GM18868 (cell line): ENCODE measurements at regions not wholly inside any gene's neighbourhood (a gene's known extent, or its start where the extent isn't known, plus 50 kb on each side); places are given as distances from the start of the nearest gene placed in this dataset.
A peak's percentile ranks its signal among the peaks of the same experiment; 100 is the strongest.
"Not testable (repeated sequence)": the region's sequence is repeated elsewhere in the genome, so short reads cannot be mapped to it uniquely, and the experiment has no call there.

Source experiments
- ATAC-seq: cut with Tn5 transposase; IDR thresholded peaks from one replicate; pipeline ENCODE4 v1.9.1; 2021; ENCODE audit warnings: mild to moderate bottlenecking, moderate library complexity; ENCODE audit not compliant: unreplicated experiment

DNA sequence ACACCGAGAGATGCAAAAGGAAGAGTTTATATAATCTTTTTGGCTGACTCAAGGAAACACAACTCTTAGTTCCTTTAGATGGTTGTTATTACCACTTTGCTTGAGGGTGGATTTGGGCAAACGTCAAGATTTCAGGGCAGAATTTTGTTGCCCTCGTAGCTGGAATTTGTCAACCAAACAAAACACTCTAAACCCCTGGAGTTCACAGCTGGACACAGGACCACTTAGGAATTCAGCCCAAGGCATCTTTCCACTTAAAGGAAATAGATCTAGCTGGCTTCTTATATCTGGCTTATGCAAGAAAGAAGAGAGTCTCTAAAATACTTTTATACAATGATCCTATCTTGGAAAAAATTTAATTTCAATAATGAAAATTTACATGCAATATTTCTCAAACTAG, 237.8 kb upstream of the LRIG3 start:
- ATAC-seq, result no peak

DNA sequence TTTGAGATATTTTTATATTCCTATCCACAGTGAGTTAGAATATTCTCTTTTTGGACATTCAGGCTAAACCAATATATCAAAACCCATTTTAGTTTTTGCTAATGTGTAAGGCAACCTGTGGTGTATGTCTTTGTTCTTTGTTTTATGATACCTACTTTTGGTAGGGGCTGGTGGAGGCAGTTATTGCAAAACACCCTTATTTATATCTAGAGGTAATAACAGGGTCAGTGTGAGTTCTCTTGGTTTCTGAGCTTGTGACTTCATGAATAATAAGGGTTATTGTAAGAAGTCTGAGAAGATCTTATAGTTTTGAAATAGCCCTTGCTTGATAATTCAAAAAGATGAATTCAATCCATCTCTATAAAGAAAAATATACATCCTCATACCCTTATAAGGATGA, 235.1 kb upstream of the LRIG3 start:
- ATAC-seq, result no peak

DNA sequence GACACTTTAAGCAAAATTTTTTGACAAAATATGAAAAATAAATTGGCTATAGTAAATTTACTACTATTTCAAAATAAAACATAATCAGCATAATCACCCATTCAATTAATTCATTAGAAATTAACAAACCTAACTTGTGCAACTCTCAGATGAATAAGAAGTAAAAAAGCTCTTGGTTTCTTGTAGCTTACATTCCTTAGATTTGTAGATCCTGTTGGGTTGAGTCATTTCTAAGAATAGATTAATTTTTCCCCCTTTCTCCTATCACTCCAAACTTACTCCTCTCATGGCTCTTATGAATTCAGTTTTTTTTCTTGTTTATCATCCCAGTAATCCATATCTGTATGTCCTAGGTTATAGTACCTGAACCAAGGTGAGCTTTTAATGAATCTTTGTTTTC, 230.9 kb upstream of the LRIG3 start:
- ATAC-seq, result no peak

DNA sequence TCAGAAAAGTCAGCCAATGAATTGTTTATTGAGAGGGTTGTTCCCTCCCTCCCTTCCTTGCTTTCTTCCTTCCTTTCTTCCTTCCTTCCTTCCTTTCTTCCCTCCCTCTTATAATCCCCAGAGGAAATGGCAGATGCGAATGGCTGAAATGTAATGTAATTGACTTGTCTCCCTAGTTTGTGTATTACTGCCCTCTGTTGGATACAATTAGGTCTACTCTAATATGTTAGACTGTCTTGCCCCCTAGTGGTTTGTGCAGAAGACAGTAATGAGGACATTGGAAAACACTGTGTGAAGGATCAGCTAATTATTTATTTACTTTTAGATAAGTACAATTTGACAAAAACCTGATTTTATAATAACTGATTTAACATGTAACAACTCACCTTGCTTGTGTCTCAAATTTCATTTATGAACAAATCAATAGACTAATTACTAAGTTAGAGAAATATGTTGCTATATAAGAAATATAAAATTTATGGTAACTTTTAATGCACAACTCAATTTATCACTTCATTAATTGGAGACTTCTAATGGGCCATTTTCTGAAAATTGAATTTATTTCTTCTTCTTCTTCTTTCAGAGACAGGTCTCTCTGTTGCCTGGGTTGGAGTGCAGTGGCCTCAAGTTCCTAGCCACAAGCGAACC, 229.8 kb upstream of the LRIG3 start:
- ATAC-seq, result peak; percentile 100

DNA sequence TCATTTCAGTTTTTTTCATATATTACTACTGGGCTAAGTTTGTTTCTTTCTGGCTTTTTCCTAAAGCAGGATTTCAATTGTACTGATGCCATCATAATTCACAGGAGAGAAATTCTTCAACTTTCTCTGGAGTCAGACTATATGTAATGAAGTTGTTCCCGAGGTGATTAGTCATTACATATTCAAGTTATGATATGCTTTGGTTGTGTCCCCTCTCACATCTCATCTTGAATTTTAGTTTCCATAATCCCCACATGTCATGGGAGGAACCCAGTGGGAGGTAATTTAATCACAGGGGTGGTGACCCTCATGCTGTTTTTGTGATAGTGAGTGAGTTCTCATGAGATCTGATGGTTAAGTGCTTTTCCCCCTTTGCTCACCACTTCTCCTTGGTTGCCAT, 227.5 kb upstream of the LRIG3 start:
- no peak for ATAC-seq

DNA sequence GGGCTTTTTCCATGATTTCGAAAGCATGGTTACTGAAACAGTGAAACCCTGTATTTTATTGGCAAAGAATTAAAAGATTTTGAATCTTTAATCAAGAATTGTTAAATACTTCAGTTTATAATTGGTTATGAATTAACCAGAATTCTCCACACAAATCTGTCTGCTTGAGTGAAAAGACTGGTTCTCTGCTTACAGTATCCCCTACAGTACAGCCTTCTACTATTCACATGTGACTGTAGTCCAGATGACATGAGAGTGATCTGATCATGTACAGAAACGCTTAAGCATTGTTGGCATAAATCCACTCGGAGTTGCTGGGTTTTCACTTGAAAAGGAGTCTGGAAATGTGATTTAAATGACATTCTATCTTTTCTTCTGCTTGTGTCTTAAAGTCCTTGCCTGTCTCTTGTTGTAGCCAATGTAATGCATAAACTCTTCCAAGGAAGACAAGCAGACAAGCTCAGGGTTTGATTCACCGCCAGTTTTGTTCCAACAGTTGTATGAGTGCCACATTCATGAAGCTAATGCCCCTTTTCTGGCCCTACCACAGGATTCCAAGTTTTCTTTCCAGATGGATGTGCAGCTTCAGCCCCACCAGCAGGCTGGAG, 222.0 kb upstream of the LRIG3 start:
- ATAC-seq, result no peak

DNA sequence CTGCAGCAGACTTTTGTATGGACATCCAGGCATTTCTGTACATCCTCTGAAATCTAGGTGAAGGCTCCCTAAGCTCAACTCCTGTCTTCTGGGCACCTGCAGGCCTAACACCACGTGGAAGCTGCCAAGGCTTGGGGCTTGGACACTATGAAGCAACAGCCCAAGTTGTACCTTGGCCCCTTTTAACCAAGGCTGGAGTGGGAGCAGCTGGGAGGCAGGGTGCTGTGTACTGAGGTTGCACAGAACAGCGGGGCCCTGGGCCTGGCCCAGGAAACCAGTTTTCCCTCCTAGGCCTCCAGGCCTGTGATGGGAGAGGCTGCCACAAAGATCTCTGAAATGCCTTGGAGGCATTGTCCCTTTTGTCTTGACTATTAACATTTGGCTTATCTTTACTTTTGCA, 214.4 kb upstream of the LRIG3 start:
- ATAC-seq, result no peak

DNA sequence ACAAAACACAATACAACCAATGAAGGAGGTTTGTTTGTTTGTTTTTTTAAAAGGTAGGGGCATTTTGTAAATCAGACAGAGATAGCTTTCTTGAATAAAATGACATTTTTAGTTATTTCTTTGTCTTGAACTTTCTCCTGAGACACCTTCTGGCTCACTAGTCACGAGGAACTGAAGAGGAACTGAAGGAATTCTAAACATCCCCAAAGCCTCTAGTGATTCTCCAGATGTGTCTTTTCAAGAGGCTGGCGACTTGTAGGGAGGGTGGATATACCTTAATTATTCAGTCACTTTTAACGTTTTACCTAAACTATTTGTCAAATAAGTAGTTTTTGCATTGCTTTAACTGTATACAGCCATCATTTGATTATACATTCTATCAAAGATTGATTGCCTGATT, 211.2 kb upstream of the LRIG3 start:
- ATAC-seq, result no peak

DNA sequence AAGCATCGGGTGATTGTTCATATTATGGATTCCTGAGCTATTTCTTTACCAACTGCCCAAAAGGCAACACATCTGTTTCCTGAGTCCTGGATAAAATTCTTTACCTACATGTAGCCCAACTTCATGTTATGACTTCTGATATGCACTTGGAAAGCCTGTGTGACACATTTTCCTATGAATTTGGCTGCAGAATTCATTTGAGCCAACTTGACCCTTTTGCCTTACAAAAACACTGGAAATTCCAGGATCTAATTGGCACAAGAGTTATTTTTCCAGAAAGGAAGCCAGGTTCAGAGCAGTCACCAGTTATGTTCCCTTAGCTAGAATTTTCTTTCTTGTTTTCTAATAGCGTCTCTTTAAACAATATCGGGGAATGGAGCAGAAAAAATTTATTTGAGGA, 202.5 kb upstream of the LRIG3 start:
- no peak for ATAC-seq

DNA sequence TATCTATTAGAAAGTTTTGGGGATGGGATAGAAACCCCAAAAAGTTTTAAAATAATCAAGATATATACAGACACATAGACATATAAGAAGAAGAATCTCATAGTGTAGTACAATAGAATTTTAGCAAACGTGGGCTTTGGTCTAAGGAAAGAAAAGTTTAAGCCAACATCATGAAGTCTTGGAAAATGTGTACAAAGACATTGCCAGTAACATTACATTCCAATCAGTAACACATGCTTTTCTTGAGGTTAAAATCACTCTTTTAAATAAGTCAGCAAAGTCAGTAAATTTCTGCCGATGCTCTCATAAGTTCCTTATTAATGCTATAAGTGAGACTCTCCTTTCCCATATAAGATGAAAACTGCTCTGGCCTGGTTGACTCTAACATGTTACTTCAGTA, 201.1 kb upstream of the LRIG3 start:
- no peak for ATAC-seq

DNA sequence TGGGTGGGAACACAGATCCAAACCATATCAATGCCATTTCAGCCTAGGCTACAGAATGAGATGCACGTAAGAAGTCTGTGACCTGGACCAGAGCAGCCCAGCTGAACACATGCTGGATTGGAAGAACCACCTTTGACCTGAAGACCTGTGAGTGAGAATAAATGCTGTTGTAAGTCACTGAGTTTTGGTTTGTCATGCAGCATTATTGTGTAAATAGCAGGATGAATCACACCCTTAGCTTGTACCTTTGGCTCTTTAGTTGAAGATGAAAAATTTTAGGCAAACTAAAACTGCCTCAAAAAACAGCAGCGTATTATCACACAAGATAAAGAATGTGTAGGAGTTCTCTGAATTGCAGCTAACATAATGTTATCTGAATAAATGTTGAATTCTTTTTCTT, 199.4 kb upstream of the LRIG3 start:
- ATAC-seq, result no peak

DNA sequence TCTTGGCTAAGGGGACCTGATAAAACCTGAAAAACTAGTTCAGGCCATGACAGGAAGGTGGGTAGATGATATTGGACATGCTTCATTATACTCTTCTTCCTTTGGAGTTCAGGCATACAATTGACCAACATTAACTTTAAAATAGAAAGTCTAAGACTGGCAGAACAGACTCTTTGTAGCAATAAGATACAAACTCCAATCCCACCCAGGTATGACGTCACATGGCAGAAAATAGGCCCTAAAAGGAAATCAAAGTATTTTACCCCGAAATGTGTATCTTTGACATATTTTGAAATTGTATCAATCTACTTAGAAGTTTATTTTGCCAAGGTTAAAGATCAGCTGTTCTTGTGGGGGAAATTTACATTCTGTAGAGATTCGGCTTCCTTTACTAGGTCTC, 198.1 kb upstream of the LRIG3 start:
- ATAC-seq, result no peak

DNA sequence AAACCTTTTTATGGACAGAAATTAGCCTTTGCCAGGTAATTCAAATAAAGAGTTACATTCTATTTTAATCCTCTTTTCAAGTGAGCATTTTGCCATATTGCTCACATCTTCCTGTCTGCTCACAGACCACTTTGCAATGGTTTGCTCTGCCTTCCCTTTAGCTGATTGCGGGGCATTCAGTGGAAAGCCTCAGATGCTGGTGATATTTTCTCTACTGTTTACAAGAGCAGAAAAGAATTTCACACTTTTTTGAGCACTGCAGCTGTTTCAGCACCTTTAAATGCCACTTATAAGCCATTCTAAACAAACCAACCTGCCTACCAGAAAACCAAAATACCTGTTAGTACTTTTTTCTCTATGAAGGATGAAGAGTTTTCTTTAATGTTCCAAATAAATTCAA, 195.7 kb upstream of the LRIG3 start:
- no peak for ATAC-seq

DNA sequence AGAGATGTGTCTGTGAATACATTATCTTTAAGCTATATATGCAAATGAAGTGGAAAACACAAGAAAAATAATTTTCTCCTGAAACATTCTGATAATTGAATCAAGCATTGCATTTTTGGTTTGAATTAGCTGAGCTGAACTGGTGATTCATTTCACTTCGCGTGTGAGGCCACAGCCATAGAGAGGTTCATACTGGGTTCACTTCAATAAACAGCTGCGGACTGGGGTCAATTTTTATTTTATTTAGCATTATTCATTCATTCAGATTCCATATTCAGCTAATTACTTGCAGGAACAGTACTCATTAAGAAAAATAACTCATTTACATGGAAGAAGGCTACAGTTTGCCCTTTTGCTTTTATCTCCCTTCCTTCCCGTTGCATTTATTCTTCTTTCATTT, 195.2 kb upstream of the LRIG3 start:
- ATAC-seq, result no peak

DNA sequence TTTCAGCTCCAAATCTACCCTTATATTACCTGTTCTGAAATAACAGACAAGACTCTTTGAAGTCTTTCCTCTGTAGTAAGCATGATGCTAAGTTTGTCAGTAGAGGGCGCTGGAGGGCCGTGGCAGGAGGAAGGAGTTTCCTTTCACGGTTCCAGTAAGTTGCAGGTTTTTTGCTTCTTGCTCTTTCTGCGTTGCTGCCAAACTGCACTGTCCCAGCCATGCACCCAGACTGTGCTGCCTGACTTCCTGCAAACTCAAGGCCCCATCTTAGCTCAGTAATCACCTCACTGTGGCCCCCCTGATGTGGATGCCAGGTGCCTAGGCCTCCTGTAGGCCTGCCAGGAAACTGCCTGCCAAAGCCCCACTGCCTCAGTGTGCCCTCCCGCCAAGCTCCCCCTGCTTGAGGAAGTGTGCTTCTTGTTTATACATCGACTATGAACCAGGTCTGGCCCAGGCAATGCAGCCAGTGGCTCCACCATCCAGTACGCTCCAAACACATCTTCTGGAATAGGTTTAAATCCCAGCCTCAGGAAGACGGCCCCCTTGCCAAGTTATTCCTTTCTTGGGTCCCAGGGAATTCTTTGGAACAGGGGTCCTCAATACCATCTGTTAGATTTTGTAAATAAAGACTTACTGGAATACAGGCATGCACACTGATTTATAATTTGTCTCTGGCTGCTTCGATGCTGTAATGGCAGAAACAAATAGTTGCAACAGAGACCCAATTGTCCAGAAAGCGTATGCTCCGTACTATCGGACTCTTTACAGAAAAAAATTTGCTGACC, 193.7 kb upstream of the LRIG3 start:
- peak; percentile 96 for ATAC-seq

DNA sequence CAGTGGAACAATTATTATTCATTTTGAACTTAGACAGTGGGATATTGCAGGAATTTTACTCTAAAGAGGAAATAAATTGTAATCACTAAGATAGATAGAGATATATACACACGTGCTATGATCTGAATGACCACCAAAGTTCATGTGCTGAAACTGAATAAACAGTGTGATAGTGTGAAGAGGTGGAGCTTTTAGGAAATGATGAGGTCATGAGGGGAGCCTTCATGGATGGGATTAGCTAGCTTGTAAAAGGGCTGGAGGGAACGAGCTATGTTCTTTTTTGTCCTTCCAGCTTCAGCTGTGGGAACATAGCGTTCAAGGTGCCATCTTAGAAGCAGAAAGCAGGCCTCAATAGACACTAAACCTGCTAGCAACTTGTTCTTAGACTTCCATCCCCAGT, 191.5 kb upstream of the LRIG3 start:
- no peak for ATAC-seq

DNA sequence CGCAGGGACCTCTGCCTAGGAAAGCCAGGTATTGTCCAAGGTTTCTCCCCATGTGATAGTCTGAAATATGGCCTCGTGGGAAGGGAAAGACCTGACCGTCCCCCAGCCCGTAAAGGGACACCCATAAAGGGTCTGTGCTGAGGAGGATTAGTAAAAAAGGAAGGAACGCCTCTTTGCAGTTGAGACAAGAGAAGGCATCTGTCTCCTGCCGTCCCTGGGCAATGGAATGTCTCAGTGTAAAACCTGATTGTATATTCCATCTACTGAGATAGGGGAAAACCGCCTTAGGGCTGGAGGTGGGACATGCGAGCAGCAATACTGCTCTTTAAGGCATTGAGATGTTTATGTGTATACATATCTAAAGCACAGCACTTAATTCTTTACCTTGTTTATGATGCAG, 188.2 kb upstream of the LRIG3 start:
- not testable (repeated sequence) for ATAC-seq

DNA sequence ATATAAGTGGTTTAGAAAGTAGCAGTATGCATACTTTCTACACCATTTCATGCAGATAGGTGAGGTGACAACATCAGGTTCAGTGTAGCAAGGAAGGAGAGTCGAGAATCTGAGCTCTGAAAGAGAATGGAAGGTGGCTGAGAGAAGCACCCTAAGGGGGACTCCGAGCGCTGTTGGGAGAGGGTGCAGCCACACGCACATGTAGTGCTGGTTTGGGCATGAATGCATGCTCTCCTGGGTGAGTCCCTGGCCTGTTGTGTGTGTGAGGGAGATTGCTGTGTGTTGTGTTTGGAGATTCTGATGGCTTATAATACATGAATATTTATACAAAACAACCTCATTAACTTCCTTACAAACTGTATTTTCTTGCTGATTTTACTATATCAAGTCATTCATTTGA, 180.3 kb upstream of the LRIG3 start:
- no peak for ATAC-seq

DNA sequence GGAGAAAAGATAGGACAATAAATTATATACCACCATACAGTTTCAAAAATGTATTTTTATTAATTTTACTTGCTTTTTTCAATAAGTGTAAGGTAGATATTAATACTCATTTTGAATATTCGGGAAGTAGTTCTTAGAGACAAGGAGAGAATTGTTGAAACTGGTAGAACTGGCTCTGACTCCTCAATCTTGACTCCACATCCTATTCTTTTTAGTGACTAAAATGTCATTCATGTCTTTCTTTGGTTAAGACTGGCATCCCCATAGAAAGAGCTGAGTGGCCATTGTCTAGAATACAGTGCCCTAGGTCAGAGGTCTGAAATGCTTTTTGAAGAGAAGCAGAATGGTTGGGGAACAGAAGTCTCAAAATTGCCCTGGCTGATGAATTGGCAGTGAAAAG, 177.6 kb upstream of the LRIG3 start:
- ATAC-seq, result no peak

DNA sequence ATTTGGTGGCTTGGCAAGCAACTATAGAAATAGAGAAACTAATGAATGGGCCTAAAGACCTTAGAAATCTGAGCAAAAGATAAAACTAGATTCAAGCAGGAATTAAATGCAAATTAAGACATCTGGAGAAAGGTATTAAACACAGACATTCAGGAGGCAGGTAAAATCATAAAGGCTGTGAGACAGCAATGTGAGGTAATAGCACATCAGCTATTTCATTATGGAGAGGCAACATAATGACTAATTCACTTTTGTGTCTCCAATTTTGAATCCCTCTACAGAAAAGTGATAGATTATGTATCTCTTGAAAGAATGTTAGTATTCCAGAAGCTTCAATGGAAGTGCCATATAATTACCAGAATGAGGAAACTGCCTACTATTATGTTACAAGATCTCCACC, 175.9 kb upstream of the LRIG3 start:
- no peak for ATAC-seq

DNA sequence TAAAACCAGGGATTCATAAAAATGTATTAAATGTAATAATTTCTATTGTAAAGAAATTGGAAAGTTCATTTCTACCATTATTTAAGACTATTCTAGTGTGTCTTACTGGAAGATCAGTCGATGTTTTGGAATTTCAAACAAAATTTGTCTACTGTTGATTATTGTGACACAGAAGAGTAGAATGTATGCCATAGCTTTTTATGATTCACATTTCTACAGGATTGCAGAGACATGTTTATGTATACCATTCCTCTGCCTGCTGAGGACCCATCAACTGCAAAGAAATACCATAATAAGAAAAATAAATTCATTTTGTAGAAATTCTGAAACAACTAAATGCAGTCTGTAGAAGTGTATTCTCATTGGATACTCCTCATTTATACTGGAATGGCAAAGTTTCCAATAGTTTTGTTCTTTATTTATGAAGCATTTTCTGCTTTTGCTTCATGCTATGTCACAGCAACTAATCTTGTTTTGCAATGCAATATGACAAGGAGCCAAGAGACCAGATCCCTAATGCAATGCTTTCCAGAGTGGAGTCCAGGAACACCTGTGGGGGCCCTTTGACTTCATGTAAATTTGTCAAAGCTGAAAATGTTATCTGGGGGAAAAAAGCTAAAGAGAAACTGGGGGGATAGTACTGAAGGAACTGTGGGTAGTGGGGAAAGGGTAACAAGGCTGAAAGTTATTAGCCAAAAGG, 172.9 kb upstream of the LRIG3 start:
- ATAC-seq, result no peak

DNA sequence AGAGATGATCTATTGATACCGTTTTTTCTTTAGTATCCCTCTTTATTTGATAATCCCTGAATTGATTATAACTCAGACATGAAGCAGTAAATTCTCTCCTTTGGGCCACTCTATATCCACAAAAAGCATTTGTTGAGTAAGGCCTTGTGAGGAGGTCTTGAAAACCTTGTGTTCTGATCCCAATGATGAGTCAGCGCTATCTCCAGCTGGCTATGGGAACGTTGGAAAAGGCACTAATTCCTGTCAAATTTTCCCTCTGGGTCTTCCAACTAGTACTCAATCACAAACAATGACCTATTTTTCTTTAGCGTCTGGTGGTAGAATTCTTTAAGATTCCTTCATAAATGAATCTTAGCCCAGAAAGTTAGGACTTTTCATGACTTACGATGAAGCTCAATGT, 168.4 kb upstream of the LRIG3 start:
- no peak for ATAC-seq
